HG03457 (cell line): ENCODE measurements at regions not wholly inside any gene's neighbourhood (a gene's known extent, or its start where the extent isn't known, plus 50 kb on each side); places are given as distances from the start of the nearest gene placed in this dataset.
"Not testable (repeated sequence)": the region's sequence is repeated elsewhere in the genome, so short reads cannot be mapped to it uniquely, and the experiment has no call there.

Experiments
- ATAC-seq: cut with Tn5 transposase; IDR thresholded peaks from one replicate; pipeline ENCODE4 v1.9.1; 2021; ENCODE audit warnings: moderate number of reproducible peaks; ENCODE audit not compliant: unreplicated experiment

DNA sequence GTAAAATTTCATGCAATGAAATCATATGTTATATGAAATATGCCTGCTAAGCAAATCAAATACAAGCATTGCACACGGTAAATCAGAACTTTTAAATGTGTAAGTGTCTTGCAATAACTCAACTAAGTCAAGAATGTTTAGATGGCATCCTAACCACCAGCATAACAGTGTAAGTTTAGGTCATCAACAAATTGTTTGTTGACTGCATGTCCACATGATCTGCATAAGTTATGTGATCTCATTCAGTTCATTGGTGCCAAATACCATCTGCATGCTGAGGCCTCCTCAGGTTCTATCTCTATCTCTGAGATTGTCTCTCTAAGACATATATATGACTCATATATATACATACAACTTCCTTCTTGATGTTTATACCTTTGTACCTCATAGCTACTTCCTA, 159.6 kb upstream of the STK32A start:
- ATAC-seq = no peak

DNA sequence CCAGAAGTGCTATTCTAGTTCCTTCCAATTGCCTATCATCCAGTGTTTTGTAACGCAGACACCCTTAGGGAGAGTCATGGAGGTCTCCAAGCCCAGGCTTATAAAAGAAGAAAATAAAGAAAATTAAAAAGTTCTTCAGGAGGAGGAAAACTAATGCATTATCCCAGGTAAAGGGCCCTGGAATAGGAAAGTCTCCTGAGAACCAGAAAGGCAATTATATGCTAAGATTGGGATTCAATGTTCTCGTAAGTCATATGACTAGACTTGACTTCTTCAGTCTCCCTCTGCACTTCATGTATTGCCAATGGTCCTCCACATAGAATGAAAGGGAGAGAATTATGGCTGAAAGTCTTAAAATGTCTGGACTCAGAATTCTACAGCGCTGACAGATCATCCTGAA, 154.4 kb upstream of the STK32A start:
- no peak for ATAC-seq

DNA sequence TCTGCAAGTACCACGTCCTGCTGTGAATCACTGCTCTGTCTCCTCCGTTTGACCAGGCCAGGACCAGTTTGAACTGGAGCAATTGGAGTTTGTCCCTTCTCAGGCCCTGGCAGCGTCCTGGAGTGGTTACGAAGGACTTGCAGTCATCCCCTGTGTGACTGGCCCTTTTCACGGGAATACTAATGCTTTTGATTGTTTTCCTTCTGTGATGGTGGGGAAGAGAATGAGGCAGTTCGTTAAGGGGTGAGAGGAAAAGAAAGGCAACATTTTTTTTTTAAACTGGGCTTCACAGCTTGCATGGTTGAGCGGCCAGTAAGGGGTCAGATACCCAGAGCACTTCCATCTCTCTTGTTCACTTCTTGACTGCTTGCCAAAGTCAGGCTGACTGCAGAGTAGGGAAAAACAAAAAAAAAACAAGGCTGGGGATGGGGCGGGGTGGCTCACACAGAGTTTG, 153.5 kb upstream of the STK32A start:
- no peak for ATAC-seq

DNA sequence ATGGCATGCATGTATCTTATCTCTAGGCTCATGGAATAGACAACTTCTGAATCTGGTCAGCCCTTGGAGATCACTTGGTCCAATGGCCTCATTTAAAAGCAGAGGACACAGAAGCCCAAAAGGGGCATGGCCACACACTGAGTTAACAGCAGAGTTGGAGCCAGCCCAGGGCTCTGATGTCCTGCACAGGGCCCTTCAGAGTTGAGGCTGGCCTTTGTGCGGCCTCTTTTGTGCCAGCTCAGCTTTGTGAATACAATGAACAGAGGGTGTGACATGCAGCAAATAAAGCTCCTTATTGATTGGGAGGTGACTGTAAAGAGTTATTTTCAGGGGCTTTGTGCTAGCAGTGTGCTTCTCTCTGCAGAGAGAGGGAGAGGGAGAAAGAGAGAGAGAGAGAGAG, 150.1 kb upstream of the STK32A start:
- ATAC-seq = no peak

- no peak for ATAC-seq
Measured at GRCh38 chr5:147085409-147085808, 149.4 kb upstream of the STK32A start.

- no peak for ATAC-seq
Measured at GRCh38 chr5:147092044-147092443, 142.8 kb upstream of the STK32A start.

DNA sequence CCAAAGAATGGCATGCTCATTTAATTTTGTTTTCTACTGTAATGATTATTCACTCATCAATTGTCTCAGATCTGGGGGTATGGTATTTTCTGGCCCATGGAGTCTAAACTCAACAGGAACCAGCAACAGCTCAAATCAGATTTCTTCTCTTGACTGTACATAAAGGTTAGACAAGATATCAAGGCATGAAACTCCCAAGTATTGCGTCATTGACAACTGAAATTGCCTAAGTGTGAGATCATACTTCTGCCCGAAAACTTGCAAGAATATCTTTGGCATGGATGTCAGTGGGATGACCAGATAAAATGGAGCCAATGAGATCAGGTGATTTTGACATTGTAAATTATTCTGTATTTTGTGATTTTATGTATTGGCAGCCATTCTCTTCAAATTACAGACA, 141.7 kb upstream of the STK32A start:
- no peak for ATAC-seq

GRCh38 chr5:147095740-147096139, 139.1 kb upstream of the STK32A start:
- ATAC-seq = no peak

DNA sequence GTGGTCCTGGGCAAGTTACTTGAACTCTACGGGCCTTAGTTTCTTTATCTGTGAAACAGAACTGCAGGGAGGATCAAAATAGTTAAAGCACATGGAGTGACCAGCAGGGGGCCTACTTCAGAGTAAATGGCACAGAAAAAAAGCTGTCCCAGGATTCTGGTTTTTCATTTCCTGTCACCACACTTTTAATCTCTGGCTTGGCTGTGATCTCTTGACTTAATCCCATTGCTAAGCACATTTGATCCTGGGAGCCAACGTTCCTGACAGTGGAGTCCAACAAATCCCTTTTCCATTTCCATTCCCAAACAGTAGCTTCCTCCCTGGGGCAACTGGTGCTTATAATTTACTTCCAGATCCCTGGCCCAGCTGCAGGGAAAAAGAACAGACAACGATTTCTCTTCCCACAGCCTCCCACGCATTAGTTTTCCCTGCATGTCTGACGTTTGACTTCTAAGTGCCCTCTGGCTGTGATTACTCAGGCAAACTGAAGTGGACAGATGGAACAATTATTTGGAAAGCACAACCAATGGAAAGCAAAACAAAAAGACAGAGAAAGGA, 136.5 kb upstream of the STK32A start:
- ATAC-seq = no peak

GRCh38 chr5:147101659-147102369, 133.0 kb upstream of the STK32A start:
- ATAC-seq = no peak

DNA sequence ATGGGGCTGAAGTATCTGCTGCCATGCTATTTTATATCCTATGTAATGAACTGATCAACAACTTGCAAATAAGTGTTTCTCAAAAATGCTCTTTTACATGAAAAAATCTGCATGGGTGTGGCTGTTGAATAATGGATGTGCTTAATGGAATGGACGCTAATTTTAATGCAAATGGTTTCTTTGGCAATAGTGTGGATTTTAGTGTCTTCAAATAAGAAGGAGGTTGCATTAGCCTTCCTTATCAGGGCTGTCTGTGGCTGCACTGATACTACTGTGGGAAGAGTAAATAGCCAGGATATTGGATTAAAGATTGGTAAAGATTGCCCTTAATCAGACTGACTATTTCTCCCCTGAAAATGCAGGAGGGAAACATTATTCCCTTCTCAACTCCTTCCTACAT, 121.9 kb upstream of the STK32A start:
- ATAC-seq = no peak

DNA sequence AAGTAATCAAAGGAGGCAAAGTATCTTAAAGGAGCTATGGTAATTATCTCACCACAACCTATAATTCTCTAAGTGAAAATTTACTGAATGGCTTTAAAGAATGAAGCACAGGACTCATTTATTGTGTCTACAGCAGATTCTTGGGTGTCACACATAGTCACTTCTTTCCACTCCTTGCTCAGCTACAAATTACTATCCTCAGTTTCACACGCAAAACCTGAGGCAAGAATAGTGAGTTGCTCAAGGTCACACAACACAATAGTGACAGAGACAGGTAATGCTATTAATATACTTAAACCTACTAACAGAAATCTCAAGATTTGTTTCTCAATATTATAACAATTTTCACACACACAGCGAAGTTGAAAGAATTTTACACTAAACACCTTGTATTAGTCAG, 120.9 kb upstream of the STK32A start:
- ATAC-seq = no peak

GRCh38 chr5:147139759-147140158, 95.1 kb upstream of the STK32A start:
- ATAC-seq = not testable (repeated sequence)

- no peak for ATAC-seq
Measured at GRCh38 chr5:147140558-147140957, 94.3 kb upstream of the STK32A start.

DNA sequence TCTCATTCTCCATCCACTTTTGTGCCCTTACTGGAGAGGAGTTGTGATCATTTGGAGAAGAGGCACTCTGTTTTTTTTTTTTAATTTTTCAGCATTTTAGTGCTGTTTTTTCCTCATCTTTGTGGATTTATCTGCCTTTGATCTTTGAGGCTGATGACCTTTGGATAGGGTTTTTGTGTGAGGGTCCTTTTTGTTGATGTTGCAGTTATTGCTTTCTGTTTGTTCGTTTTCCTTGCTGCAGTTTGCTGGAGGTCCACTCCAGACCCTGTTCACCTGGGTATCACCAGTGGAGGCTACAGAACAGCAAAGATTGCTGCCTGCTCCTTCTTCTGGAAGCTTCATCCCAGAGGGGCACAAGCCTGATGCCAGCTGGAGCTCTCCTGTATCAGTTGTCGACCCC, 93.2 kb upstream of the STK32A start:
- ATAC-seq = not testable (repeated sequence)

DNA sequence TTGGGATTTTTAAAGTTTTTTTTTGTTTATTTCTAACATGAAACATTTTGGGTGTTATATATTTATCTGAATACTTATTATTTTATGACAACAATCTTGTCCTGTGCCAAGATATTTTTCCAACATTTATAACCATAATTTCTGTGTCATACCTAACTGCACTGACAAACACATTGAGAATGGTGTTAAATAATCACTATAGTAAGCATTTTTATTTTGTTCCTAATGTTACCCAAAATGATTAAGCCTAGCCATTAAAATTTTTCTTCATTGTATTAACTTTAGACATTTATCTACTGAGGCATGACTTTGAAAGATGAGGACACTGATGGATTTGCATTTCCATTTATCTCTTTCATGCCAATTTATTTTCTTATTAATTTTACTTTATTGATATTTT, 91.6 kb upstream of the STK32A start:
- ATAC-seq = no peak

- ATAC-seq = no peak
Measured at GRCh38 chr5:147145328-147145727, 89.5 kb upstream of the STK32A start.

DNA sequence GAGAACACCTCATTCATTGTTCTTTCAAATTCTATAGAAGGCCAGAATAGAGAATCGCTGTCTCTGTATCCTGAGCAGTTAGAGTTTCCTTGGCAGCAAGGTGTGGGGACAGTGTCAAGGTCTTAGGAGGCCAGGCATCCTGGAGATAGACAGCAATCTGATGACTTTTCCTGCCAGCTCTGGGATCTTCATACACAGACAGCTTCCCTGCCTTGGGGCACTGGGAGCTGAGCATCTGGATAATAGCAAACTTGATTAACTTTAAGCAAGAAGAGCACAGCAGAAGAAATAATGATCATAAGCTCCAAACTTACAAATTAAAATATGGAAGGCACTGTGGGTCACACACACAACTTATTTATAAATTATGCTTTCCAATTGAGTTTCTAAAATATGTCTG, 86.1 kb upstream of the STK32A start:
- no peak for ATAC-seq

DNA sequence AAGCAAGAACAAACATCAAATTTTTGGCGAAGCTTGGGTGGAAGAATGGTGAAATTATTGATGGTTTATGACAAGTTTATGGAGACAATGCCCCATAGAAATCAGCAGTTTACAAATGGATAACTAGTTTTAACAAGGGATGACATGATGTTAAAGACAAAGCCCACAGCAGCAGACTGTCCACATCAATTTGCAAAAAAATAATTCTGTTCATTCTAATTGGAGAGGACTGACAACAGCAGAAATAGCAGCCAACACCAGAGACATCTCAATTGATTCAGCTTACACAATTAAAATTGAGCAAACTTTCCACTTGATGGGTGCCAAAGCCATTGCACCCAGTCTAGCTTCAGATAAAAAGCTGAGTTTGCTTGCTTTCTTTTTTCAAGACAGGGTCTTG, 82.7 kb upstream of the STK32A start:
- no peak for ATAC-seq

DNA sequence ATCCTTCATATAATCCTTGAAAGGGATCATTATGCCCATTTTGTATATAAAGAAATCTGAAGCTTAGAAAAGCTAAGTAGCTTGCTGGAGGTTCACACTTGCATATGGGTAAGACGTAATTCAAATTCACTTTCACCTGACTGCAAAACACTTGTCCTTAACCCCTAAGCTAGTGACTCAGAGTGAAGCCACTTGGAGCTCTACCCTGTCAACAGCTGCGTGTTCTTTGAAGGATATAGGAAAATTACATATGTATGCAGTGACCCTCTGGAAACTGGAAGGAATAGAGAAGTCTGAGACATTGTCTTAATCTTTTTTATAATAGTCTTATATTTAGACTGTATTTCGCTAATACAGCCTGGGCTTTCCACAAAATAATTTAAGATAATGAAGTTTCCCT, 80.0 kb upstream of the STK32A start:
- ATAC-seq = no peak

- no peak for ATAC-seq
Measured at GRCh38 chr5:147156012-147156411, 78.8 kb upstream of the STK32A start.

GRCh38 chr5:147160902-147161700, 73.7 kb upstream of the STK32A start:
- no peak for ATAC-seq
